ENCODE measurements at regions not wholly inside any gene's neighbourhood (a gene's known extent, or its start where the extent isn't known, plus 50 kb on each side); places are given as distances from the start of the nearest gene placed in this dataset.
"Not testable (repeated sequence)": the region's sequence is repeated elsewhere in the genome, so short reads cannot be mapped to it uniquely, and the experiment has no call there.

DNA sequence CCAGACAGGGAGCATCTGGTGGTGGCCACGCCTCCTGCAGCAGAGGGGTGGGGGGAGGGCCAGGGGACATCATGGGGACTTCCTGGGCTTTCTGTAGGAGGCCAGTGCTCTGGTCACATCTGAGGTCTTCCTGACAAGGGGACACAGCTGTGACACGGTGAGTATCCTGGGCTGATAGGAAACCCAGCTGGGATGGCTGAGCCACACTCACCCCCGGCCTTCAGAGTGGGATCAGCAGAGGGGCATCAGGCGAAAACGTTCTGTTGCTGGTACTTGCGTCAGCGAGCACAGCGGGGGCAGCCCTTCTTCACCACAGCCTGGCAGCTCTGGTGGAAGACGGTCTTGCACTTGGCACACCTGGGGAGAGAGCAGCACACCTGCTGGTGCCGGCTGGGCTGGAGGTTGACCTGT lies 122.9 kb upstream of the SMURF2 start:
- DNase-seq (ENCODE audit: low spot score), result no peak

DNA sequence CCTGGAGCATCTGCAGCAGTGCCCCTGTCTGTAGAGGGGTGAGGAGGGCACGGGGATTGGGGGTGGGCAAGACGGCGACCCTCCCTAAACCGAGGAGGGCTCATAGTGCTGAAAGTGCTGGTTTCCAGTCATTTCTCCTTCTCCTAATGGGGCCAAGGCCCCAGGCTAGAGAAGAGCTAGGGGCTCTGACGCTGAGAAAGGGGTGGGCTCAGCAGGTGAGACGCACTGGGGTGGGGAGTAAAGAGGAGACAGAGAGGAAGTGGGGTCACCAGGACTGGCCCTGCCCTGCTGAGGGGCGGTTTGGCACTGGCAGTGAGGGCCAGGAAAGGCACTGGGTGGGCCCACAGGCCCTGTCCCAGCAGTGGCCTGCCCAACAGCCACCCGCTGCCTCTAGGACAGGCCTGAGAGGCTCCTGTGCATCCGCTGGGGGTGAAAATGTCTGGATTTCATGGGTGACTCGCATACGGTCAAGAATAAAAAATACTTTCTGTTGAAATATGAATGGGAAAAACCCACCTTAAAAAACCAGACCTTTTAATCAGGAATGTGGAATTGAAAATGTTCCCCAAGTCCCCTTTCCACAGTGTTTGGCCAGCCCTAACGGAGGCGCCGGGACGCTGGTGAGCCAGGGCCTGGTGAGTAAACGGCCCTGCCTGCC lies 122.4 kb upstream of the SMURF2 start:
- DNase-seq (ENCODE audit: low spot score), result no peak

DNA sequence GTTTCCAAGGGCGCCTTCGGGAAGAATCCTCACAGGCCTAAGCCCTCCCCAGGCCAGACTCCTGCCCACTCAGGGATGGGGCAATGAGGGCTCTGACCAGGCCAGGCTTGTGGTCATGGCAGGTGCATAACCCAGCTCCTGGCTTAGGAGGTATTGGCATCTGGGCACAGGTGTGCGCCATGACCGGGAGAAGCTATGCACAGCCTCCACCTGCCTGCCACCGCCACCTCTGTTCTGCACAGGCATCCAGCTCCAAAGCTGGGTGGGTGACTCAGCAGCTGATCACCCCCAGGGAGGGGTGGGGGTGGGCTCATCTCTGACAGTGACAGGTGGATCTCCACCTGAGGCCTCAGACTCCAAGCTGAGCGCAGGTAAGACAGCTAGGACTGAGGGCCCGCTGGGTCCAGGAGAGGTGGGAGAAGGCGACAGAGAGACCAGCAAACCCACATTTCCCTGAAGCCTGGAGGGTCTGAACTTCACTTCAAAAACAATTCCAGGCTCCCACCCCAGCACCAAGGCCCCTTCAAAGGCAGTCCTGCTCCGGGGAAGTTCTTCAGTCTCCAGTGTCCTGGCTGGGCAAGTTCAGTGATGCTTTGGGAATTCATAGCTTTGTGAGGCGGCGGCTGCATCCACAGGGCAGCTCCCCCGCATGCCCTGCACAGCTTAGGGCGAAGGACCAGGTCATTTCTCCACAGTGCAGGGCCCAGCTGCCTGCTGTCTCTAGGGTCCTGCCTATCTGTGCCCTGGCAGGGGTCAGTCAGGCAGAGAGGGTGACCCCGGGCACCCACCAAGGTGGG lies 121.6 kb upstream of the SMURF2 start:
- DNase-seq (ENCODE audit: low spot score), result peak; percentile 58

DNA sequence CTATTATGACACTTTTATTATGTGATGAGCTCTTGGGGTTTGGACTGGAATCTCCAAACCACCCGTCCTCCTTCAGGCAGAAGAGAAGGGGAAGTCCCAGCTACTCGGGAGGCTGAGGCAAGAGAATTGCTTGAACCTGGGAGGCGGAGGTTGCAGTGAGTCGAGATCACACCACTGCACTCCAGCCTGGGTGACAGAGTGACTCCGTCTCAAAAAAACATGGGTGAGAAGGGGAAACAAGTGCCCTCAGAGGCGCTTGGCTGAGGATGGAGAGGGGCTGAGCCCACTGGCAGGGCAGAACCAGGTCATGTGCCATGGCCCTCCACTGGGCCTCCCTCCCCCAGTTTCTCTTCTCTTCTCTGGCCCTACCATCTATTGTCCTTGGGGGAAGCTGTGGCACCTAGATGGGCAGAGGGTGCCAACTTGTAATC lies 120.9 kb upstream of the SMURF2 start:
- DNase-seq (ENCODE audit: low spot score), result no peak

DNA sequence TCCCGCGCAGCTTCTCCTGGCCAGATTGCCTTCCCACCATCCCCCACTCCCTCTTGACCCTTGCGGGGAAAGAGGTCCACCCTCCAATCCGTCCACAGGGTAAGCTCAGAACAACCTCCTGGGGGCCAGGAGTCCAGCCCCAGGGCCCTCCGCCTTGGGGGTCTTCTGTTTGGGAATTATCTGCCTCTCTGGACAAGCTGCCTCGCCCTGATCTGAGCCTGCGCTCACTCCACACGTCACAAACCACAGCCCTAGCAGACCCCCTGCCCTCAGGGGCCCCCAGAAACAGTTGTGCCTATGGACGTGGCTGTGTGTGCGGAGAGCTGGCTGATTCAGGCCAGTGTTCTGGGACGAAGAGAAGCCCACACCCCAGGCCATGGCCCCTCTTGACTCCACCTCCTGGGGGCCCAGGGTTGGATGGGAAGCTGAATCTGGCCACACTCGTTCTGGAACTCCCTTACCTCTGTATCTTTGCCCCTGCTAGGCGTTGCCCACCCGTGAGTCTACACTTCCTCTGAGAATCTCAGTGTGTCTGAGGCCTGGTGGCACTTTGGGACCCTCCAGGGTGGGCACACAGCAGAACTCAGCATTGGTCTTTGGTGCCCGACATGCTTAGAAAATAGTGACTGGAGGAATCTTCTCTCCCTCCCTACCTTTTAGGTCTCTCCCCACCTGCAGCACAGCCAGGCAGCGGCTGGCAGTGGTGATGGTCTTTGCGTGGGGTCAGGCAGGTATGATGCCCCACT lies 119.9 kb upstream of the SMURF2 start:
- DNase-seq (ENCODE audit: low spot score), result no peak

DNA sequence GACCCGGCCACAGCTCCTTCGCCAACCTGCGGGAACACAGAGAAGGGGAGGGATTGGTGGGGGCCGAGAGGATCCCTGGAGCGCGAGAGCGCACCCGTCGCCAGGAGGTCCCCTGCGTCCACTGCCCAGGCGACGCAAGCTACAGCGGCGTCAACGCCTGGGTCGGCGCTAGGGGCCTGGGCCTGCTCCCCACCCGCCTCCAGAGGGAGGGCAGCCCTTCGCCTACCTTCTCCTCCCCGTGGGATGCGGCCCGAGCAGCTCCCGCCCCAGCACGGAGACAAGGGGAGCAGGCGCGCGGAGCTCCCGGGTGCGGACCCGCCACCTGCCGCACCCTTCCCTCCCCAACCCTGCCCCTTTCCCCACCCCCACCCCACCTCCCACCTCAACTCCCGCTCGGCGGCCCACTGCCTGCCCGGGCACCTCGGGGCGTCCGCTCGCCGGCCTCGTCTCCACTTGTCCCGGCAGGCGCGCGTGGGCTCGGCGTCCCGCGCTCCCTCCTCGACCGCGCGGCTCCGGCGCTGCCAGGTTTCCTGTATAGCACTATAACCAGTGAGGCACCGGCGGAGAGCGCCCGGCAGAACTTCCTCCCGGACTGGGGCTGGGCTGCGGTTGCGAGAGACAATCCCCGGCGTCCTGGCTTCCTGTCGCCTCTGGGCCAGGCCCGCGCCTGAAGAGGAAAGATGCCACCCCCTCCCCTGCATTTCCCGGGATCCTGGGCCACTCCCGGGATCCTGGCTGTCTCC lies 119.1 kb upstream of the SMURF2 start:
- no peak for DNase-seq (ENCODE audit: low spot score)

DNA sequence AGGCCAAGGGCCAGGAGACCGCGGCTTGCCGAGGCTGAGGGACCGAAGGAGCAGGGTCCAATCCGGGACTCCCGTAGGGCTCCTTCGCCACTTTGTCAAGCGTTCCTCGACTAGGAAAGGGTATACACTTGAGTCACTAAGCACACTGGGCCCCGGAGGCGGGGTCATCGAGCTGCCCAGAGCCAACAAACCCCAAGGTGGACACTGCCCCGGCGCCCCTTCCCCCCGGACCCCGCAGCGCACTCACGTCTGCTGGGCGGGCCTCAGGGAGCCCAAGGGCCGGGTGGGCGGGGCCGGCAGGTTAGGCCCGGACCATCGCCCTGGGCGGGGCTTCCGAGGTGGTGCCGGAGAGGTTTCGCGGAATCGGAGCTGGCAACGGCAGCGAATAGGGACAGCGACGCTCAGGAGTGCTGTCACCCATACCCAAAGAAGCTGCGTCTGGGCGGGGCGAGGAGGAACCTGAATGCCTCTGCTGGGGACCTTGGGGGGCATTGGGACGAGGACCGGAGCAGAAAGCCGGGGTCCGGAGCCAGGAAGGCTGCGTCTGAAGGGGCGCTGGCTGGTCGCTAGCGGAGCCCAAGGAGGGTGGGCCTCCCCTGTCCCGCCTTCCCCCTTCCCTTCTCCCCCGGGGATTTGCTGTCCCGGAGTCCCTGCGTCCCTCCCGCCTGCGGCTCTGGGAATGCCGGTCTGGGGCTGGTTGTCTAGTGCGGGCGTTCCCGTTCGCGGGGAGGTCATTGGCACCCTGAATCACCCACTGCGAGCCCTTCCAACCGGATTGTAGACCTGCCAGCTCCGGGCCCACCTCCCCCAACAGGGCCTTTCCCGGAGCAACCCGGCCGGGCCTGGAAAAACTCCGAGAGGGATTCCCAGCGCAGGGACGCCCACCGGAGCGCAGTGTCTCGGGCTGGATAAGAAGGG lies 118.2 kb upstream of the SMURF2 start:
- no peak for DNase-seq (ENCODE audit: low spot score)

DNA sequence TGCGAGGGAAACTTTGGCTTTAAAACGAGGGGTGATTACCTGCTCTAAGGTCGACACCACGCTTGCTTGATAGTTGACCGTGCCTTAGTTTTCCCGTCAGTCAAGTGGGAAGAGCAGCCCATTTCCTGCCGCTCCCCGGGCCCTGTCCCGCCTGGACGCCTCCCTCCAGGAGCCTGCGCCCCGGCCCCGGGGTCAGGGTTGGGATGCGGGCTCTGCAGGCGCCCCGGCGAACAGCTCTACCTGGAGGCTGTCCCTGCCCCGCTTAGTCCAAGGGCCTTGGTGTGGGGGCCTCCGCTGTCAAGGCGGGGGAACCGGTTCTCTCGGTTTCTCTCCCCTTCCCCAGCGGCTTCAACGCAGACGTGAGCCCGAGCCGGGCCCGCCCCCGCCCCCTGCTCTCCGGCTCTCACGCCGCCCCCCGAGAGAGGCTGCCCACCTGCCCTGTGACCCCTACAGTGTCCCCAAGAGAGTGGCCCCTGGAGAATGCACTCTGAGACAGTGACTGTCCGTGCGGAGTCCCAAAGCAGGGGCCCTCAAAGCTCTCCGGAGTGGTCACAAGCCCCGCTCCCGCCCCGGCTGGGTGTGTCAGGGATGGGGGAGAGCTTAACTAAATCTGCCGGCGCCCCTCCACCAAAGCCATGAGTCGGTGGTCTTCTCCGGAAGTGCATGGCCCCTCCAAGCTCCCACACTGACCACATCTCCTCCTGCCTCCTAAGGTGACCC lies 117.4 kb upstream of the SMURF2 start:
- DNase-seq (ENCODE audit: low spot score), result no peak

DNA sequence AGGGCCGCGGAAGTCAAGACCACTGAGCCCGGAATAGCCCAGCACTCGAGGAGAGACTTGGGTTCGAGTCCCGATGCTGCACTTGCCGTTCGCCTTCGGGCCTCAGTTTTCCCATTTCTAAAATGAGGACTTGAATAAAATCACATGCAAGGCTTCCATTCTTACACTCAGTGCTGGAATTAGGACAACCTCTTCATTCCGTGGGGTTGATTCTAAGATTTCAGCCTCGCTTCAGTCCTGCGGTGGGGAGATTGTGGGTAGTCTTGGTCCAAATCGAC lies 116.9 kb upstream of the SMURF2 start:
- not testable (repeated sequence) for DNase-seq (ENCODE audit: low spot score)

DNA sequence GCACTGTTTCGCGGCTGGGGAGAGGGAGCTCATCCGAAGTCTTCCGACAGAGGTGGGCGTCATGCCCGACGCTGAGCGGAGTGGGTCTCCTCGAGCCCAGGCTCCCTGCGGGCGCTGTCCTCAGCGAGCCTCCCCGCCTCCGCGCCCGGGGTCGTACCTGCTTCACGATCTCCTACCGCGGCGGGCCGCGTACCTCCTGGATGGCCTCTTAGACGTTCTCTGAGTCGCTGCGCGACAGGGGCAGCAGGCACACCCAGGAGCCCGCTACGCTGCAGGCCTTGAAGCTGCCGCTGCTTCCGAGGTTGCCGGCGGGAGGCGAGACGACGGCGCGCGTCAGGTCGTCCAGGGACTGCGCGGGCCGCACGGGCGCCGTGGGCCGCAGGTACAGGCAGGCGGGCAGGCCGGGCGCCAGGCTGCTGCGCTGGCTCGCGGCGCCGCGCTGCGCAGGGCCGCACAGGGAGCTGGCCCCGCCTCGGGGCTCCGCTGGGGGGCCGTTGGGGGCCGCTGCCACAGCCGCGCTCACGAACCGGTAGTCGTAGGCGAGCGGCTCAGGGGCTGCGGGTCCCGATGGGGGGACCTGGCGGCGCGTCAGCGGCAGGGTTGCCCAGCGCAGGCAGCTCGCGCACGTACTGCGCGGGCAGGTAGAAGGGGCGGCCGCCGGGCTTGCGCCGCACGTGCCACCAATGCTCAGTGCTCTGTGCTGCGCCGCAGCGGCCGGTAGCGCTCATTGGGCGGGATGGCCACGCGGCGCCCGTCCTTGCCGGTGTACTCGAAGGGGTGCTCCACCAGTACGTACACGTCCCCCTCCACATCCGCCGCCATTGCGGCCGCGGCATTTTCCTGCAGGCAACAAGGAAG lies 116.4 kb upstream of the SMURF2 start:
- DNase-seq (ENCODE audit: low spot score), result no peak

DNA sequence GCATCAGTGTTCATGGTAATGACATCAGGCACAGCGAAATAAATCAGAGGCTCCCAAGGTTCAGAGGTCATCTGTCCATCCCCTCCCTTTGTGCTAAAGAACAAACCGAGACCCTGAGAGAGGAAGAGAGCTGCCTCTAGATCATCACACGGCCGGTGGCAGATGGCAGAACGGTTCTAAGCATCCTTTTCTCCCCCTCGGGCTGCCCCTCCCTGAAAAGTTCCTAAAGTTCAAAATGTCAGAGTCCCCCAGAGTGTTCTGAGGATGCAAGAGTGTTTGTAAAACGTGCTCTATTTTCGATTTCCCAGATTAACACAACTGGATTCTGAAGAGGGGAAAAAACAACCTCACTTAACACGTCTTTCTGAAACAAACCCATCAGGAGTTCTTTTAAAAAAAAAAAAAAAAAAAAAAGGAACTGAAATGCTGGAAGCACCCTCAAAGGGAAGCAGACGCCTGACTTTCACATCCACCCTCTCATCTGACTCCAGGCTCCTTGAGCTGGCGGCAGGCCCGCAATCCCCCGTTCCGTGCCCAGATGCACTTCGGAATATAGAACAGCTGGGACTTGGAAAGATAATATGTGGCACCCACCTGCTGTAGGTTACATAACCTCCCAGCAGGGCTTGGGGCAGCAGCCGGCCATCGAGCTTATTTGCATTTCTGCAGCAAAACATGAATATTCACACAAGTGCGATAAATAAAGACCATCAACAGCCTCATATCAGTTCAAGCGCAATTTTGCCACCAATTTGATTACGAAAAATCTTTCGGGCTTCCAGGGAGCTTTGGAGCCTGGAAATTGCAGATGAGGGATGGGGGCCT lies 115.5 kb upstream of the SMURF2 start:
- DNase-seq (ENCODE audit: low spot score), result peak; percentile 45

DNA sequence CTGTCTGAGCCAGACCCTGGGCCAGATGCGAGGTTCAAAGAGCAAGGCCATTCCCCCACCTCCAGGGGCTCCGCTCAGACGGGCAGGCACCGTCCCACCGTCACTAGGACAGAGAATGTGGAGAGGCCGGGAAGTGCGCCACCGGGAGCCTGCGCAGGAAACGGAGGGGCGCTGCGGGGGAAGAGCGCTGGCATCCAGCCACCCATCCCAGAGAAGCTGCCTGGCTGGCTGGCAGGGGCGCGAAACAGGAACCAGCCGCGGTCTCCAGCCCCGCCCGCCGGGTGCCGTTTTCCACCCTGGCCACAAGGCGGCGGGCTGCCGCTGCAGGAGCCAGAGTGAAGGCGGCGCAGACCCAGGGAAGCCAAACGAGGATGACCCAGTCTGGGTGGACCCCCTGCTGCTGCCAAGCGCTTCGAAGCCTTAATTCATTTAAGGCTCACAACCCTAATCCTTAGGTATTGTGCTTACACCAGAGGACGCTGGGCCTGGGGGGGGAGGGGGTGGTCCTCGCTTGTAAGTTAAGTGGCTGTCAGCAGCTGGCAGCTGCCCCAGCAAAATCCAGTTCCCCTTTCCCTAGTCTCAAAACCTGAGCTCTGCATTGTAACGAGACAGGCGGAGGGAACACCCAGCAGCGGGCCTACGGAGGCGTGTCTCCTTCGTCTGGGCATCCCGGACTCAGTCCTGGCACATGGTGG lies 114.8 kb upstream of the SMURF2 start:
- DNase-seq (ENCODE audit: low spot score), result peak; percentile 70

DNA sequence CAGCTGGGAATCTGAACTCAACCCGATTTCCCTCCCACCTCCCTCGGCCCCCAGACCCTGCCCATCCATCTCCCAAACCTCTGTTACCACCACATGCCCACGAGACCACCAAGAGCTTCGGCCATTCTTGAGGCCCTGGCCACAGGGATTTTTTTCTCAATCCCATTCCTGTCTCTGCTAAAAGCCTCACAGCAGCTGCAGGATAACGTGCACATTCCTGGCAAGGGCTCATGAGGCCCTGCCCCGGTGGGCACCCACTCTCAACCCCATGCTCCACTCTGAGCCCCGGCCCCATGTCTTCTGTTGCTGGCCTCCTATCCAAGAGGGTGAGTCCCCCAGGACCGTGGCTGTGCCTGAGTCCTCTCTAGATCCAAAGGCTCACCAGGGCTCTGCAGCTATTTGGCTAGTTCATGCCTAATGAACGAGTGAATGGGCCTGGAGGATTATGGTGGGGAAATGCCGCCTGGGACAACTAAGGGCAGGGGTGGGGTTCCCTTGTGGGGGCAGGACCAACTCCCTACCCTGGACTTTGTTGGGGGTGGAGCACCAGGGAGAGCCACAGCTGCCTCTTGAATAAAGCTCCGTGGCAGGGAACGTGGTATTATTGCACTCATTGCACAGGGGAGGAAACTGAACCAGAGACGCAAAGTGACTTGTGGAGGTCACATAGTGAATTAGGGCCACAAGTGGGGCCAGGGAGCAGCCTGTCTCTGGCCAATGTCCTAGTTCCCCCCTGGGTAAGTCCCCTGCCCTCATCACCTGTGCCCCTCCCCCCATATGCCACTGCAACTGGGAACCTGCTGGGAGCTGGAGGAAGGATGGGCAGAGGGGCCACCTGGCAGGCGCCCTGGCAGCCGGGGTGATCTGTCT lies 113.8 kb upstream of the SMURF2 start:
- no peak for DNase-seq (ENCODE audit: low spot score)

DNA sequence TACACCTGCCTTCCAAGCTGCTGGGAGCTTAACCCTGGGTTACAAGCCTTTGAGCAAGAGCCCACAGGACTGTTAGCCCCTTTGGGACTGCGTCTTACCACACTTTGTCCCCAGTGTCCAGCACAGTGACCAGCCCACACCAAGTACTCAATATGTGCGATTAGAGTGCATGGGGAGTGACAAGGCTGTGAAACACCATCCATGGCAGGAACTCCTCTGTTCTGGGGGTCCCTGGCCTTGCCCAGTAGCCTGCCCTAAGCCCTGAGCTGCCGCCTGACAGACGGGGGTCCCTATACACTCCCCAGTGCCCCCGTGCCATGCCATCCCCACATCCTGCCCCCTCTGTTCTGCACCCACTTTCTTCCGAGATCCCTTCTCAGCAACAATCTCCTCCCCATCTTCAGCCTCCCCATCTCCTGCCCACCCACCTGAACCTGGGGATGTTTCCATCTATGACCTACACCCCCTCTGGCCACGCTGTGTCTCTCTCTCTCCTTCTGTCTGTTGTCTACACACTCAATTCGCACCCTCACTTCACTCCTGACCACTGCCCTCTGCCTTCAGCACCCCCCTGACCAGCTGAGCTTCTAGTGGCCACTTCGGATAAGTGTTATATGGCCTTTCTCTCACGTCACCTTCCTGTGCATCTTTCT lies 112.9 kb upstream of the SMURF2 start:
- DNase-seq (ENCODE audit: low spot score), result no peak

DNA sequence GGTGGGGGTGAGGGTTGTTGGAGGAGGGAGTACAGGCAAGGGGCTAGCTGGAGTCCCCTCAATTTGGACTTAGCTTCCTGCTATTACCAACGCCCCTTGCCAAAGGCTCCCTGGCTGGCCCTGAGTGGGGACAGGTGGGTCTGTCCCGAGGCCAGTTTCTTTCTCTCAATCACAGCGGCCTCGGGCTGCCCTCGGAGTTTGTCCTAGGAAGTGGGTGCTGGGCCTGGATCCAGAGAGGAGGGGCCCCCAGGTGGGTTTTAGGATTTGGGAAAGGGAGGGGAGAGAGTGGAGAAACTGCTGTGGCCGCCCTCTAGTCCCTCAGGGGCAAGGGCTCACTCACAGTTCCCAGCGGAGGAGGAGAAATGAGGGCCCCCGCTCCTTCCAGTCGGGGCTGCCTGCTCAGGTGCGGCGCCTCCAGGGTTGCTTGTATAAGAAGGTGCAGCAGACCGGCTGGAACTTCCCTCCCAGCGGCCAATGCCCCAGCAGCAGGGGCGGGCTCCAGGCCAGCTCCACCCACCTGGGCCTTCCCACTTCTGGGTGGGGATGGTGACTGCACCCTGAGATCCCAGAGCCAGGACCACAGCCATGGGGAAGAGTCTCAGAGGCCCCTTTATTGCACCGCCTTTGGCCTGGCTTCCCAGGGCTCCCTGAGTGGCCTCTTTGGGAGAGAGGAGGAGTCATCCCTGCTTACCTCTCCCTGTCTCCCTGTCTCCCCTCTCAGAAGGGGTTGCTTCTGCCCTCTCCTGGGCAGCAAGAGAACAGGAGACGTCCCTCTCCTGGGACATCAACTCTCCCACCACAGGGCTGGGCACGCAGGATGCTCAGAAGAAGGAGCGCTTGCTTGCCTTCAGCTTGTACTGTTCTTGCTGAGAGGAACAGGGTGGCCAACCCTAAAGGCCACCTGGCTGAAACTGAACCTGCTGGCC lies 112.0 kb upstream of the SMURF2 start:
- no peak for DNase-seq (ENCODE audit: low spot score)

All from putamen (tissue), 1 donor.